CD14-positive monocyte (primary cell): ENCODE measurements at regions not wholly inside any gene's neighbourhood (a gene's known extent, or its start where the extent isn't known, plus 50 kb on each side); places are given as distances from the start of the nearest gene placed in this dataset.

Experiments
- DNase-seq, 3 donors: peaks; one replicate each; pipeline ENCODE4 v3.0.0-alpha.2; 2011 to 2022
- H2AFZ ChIP-seq: 2 replicates; pipeline ENCODE4 v1.6.0; 2012; ENCODE audit warnings: mild to moderate bottlenecking, low read depth, low read length, inconsistent platforms; ENCODE audit not compliant: insufficient read depth, poor library complexity, severe bottlenecking
- H3K27ac ChIP-seq, 2 donors: 1 replicate in 1 of 2; 2 replicates in 1 of 2; pipeline ENCODE4 v1.5.1; 2012 to 2013; ENCODE audit warnings: low read length in 2 of 2, control low read depth in 1 of 2, inconsistent platforms in 1 of 2, low read depth in 1 of 2, mild to moderate bottlenecking in 1 of 2
- H3K27me3 ChIP-seq, 2 donors: one replicate each; pipeline versions ENCODE4 v1.6.0 to v1.6.1; 2011 to 2013; ENCODE audit warnings: low read length in 2 of 2; ENCODE audit not compliant: control insufficient read depth in 2 of 2, insufficient read depth in 2 of 2
- H3K36me3 ChIP-seq, 2 donors: replicated peaks in 1 of 2; 1 replicate in 1 of 2; 2 replicates in 1 of 2; pipeline versions ENCODE4 v1.5.1 to v1.6.1; 2012 to 2013; ENCODE audit warnings: low read length in 2 of 2, control low read depth in 1 of 2, inconsistent platforms in 1 of 2, mild to moderate bottlenecking in 1 of 2; ENCODE audit not compliant: insufficient read depth in 2 of 2, control insufficient read depth in 1 of 2
- H3K4me1 ChIP-seq, 2 donors: 1 replicate in 1 of 2; 2 replicates in 1 of 2; pipeline versions ENCODE4 v1.5.1 to v1.6.1; 2012 to 2013; ENCODE audit warnings: low read length in 2 of 2, control low read depth in 1 of 2, inconsistent platforms in 1 of 2, mild to moderate bottlenecking in 1 of 2, moderate library complexity in 1 of 2; ENCODE audit not compliant: insufficient read depth in 2 of 2, control insufficient read depth in 1 of 2
- H3K4me2 ChIP-seq: replicated peaks from 2 replicates; pipeline ENCODE3; 2012; ENCODE audit warnings: low read length, moderate library complexity, mild to moderate bottlenecking; ENCODE audit not compliant: poor library complexity, severe bottlenecking; ENCODE audit errors: extremely low read depth
- H3K4me3 ChIP-seq, 3 experiments: fragments of 200-600 bp in 1 of 3; sonication (generic) in 1 of 3; replicated peaks in 1 of 3; 1 replicate in 2 of 3; 2 replicates in 1 of 3; pipeline ENCODE4 v1.5.1; 2011 to 2013; ENCODE audit warnings: low read length in 3 of 3, mild to moderate bottlenecking in 3 of 3, control low read depth in 2 of 3, low read depth in 2 of 3, inconsistent platforms in 1 of 3, moderate library complexity in 1 of 3
- H3K79me2 ChIP-seq: 2 replicates; pipeline ENCODE4 v1.6.0; 2012; ENCODE audit warnings: mild to moderate bottlenecking, control low read depth, inconsistent platforms, low read length, moderate library complexity; ENCODE audit not compliant: insufficient read depth
- H3K9ac ChIP-seq: 2 replicates; pipeline ENCODE4 v1.6.0; 2017; ENCODE audit warnings: low read length, mild to moderate bottlenecking; ENCODE audit not compliant: insufficient read depth, poor library complexity, severe bottlenecking
- H3K9me3 ChIP-seq, 2 donors: replicated peaks in 1 of 2; 1 replicate in 1 of 2; 2 replicates in 1 of 2; pipeline versions ENCODE4 v1.5.1 to v1.6.1; 2012 to 2013; ENCODE audit warnings: low read length in 2 of 2, control low read depth in 1 of 2; ENCODE audit not compliant: control insufficient read depth in 1 of 2, insufficient read depth in 1 of 2
- H4K20me1 ChIP-seq: 2 replicates; pipeline ENCODE4 v1.6.0; 2012; ENCODE audit warnings: mild to moderate bottlenecking, low read length, control low read depth, moderate library complexity; ENCODE audit not compliant: insufficient read depth
- H3K27ac Mint-ChIP-seq, 7 donors: one replicate each; pipeline ENCODE4 v1.8.0; 2020; ENCODE audit warnings: mild to moderate bottlenecking in 7 of 7, mixed read lengths in 7 of 7, moderate library complexity in 6 of 7, inconsistent platforms in 2 of 7
- H3K27me3 Mint-ChIP-seq, 3 donors: one replicate each; pipeline ENCODE4 v1.8.0; 2021 to 2022; ENCODE audit warnings: low read depth in 3 of 3, mild to moderate bottlenecking in 3 of 3, mixed read lengths in 3 of 3, moderate library complexity in 3 of 3, inconsistent platforms in 1 of 3
- H3K36me3 Mint-ChIP-seq, 2 donors: one replicate each; pipeline ENCODE4 v1.8.0; 2020; ENCODE audit warnings: mixed read lengths in 2 of 2, inconsistent platforms in 1 of 2, mild to moderate bottlenecking in 1 of 2
- H3K4me1 Mint-ChIP-seq: one replicate; pipeline ENCODE4 v1.8.0; 2020; ENCODE audit warnings: mild to moderate bottlenecking, mixed read lengths
- H3K4me3 Mint-ChIP-seq, 2 donors: one replicate each; pipeline ENCODE4 v1.8.0; 2020; ENCODE audit warnings: mild to moderate bottlenecking in 2 of 2, mixed read lengths in 2 of 2, moderate library complexity in 1 of 2
- H3K9me3 Mint-ChIP-seq, 7 donors: one replicate each; pipeline ENCODE4 v1.8.0; 2020 to 2022; ENCODE audit warnings: mixed read lengths in 7 of 7, mild to moderate bottlenecking in 6 of 7, moderate library complexity in 6 of 7, inconsistent platforms in 2 of 7
- CTCF ChIP-seq: fragments of 200-600 bp; IDR thresholded peaks from one replicate; pipeline ENCODE4 v1.8.0; 2022; ENCODE audit warnings: antibody characterized with exemption, mild to moderate bottlenecking
- WGBS: methylation state at CpG from one replicate; pipeline ENCODE4 v1.1.5; 2013; ENCODE audit warnings: missing lambda C conversion rate; ENCODE audit not compliant: insufficient coverage; 5-methylcytosine and 5-hydroxymethylcytosine counted together
- intact Hi-C, 2 donors: fragments of 100-400 bp; cut with micrococcal nuclease; formaldehyde crosslinking; loops; one replicate each; pipeline versions ENCODE4 v1.15.0 to v1.15.1; 2023

GRCh38 chr11:134904103-134904790 lies 492.2 kb upstream of the B3GAT1 start:
- TF ChIP-seq CTCF = no peak
- 79% methylated on average over 7 of the region's 8 CpGs for WGBS
- peaks cover 0 to 5% (median 0%) of the 10 kb centered on the region in 7 donors for H3K9me3 Mint-ChIP-seq

GRCh38 chr11:134901955-134902918 lies 490.2 kb upstream of the B3GAT1 start:
- H3K27ac ChIP-seq = no peak overlapping the region
- no peak for DNase-seq
- H4K20me1 ChIP-seq = no peaks in the 10 kb centered on the region
- H3K79me2 ChIP-seq = no peaks in the 10 kb centered on the region
- no peak for TF ChIP-seq CTCF
- intact Hi-C loops = no loop called here
- H3K4me3 Mint-ChIP-seq = no peak overlapping the region
- no peak overlapping the region for H3K27ac Mint-ChIP-seq
- H3K4me2 ChIP-seq = no peak overlapping the region
- H3K27me3 Mint-ChIP-seq = peaks cover 2 to 3% (median 3%) of the 10 kb centered on the region in 3 donors
- no peaks in the 10 kb centered on the region for H3K36me3 ChIP-seq
- H3K36me3 Mint-ChIP-seq = no peaks in the 10 kb centered on the region
- no peaks in the 10 kb centered on the region for H3K4me1 Mint-ChIP-seq
- H2AFZ ChIP-seq = no peak overlapping the region
- H3K4me3 ChIP-seq = no peak overlapping the region
- peaks cover 0 to 5% (median 0%) of the 10 kb centered on the region in 7 donors for H3K9me3 Mint-ChIP-seq
- H3K4me1 ChIP-seq = no peaks in the 10 kb centered on the region
- H3K9ac ChIP-seq = no peak overlapping the region
- WGBS = 75% methylated on average over 2 of the region's 9 CpGs
- no peaks in the 10 kb centered on the region for H3K9me3 ChIP-seq
- no peaks in the 10 kb centered on the region for H3K27me3 ChIP-seq

More at GRCh38 chr11:134904103-134904790, 492.2 kb upstream of the B3GAT1 start:
- intact Hi-C loops = no loop called here
- no peak overlapping the region for H3K9ac ChIP-seq
- Mint-ChIP-seq H3K36me3 (no peaks in the 10 kb centered on the region), H3K27me3 (peaks cover 2 to 3% (median 2%) of the 10 kb centered on the region in 3 donors), H3K4me1 (no peaks in the 10 kb centered on the region), H3K4me3 (no peak overlapping the region), H3K27ac (no peak overlapping the region)
- H3K27me3 ChIP-seq = no peaks in the 10 kb centered on the region
- H3K9me3 ChIP-seq = no peaks in the 10 kb centered on the region
- no peaks in the 10 kb centered on the region for H3K79me2 ChIP-seq
- H3K4me2 ChIP-seq = no peak overlapping the region
- no peak overlapping the region for H2AFZ ChIP-seq
- H3K4me1 ChIP-seq = no peaks in the 10 kb centered on the region
- H4K20me1 ChIP-seq = no peaks in the 10 kb centered on the region
- no peak for DNase-seq
- no peaks in the 10 kb centered on the region for H3K36me3 ChIP-seq
- no peak overlapping the region for H3K4me3 ChIP-seq
- H3K27ac ChIP-seq = no peak overlapping the region
